GM21786 (cell line): ENCODE measurements at regions not wholly inside any gene's neighbourhood (a gene's known extent, or its start where the extent isn't known, plus 50 kb on each side); places are given as distances from the start of the nearest gene placed in this dataset.

Experiments
- ATAC-seq: cut with Tn5 transposase; IDR thresholded peaks from one replicate; pipeline ENCODE4 v1.9.1; 2021; ENCODE audit not compliant: unreplicated experiment

DNA sequence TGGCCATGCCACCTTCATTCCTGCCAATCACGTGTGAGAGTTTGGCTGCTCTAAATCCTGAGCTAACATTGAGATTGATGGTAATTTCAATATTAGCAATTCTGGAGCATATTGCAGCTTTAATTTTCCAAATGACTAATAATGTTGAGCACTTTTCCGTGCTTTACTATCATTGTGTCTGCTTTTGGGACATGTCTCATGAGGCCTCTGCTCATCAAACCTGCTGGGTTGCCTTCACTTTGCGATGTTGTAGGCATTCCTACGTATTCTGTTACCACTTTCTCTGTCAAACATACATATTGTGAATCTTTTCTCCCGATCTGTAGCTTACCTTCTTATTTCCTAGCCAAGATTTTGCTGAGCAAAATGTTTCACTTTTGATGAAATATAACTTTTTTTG, 466.6 kb downstream of the GALR1 start:
- ATAC-seq: no peak

DNA sequence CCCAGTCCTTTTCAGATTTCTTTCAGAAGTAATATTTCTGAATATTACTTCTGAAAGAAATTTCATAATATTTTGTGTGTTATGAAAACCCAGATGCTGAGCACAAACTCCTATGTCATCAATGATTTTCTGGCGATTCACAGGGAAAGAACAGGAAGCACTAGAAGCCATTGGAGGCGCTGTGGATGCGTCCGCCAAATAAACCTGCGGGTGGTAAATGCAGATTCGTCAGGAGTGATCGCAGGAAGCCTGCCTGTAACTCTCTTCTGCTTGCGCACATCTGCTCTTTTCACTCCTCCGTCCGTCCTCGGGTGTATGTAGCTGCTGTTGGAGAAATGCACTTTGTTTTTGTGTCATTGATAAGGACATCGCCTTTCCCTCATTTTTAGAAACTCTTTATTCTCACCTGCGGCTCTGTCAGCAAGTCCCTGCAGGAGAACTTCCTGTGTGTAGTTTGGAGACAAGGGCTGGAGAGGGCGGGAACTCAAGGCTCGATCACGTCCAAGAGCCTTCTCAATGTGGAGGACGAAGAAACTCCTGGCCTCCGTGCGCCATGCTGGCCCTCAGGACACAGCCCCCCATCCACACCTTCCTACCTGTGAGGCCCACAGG, 483.8 kb downstream of the GALR1 start:
- no peak for ATAC-seq

DNA sequence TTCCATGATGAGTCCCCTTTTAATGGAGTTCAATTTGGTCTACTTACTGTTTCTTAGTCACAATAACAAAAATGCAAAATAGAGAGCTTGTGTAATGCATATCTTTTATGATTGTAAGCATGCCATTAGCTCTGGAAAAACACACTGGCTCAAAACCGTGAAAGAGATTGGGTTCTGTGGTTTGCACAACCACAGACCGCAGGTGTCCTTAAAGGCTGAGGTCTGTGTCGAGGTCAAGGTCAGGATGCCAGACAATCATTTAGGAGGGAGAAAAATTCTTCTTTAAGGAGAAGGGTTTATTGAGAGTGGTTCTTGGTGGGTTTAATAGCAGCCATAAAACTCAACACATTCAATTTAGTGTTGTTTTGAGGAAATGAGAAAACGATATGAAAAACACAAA, 487.2 kb downstream of the GALR1 start:
- no peak for ATAC-seq

DNA sequence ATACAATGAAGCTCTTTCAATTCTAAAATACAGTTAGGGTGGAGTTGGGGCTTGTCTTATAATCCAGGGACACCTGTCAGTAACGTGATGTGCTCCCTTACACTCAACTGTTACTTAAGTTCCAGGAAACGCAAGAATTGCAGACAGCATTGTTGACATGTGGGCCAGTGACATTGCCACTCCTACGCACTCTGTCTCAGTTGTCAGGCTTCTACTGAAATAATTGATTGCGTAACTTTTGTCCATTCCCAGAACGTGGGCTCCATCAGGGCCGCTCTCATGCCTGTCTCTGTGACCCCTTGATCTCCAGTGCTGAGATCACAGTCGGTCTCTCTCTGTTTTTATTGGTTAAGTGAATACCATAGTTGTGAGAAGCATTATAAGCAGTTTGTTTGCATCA, 487.8 kb downstream of the GALR1 start:
- no peak for ATAC-seq

DNA sequence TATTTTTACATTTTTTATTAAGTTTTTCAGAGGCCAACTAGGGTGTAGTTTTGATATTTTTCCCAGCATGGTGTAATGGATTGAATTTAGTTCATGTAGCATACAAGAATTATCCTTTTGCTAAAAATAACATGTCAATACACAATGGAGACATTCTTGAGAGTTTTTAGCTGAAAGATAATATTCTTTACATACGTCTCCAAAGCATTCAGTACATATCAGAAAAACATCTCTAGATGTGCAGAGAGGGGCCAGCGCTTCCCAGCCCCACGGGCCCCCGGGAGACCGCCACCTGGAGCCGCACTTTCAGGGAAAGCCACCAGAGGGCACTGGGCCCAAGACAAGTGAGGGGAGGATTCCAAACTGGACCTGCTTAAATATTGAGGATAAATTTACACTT, 499.4 kb downstream of the GALR1 start:
- ATAC-seq: no peak

DNA sequence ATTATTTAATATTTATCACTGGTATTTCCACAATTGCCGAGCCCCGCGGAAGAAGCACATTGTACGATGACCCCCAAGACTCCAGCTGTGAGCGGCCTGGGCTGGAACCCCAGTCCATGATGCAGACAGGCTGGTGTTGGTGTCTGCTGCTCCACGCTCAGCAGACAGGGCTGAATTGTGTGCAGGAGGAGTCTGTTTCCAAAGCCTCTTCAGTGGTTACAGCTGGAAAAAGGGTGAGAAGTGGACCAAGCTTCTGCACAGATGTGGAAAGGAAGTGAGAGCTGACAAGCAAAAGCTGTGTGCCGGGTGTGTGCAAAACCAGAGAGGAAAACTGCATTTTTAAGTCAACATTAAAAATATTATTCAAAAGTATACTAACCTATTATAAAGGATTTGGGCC, 500.4 kb downstream of the GALR1 start:
- no peak for ATAC-seq

DNA sequence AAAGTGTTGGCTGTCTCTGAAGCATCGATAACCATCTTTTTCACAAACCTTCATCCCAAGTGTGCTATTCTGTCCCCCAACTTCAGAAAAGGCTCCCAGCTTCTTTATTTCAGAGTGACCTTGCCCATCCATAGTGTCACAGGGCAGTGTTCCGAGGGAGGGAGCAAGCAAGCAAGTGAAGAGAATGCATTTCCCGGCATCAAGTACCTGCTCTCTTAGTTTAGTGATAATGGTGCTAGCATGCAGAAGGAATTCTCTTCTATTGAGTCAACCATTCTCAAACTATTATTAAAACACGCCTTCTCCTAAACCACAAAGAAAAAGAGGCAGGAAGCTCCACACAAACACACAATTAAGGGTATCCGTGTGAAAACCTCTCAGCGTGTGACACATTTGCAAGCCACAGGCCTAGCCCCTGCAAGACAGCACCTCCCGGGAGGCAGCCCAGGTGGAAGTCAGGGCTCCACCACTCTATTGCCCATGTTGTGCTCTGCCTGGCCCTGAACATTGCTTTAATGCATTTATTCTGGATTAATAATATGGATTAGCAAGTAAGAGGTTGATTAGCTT, 504.9 kb downstream of the GALR1 start:
- no peak for ATAC-seq

DNA sequence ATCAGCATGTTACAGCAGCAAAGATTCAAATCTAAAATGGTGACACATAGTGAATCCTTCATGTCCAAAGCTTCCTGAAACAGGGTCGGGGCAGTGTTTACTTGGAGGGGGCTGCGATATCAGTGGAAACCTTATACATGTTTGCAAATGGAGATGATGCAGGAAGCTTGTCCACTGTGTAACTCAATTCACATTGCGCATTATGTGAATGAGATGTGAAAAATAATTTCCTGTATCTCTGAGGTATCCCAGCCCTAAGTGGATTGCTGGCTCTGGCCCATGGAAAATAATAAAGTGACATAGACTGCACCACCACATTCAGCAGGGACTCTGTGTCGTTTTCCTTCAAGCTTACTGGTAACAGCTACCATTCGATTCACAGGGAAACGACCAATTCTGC, 505.5 kb downstream of the GALR1 start:
- ATAC-seq: no peak

DNA sequence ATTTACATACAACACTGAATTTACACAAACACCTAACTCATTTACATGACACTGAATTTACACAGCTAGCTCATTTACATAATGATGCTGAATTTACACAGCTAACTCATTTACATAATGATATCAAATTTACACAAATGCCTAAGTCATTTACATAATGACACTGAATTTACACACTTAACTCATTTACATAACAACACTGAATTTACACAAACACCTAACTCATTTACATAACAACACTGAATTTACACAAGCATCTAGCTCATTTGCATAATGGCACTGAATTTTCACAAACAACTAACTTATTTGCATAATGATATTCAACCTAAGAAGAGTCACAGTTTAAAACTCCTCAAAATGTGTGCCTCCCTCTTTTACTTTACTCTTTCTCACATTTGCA, 511.7 kb downstream of the GALR1 start:
- no peak for ATAC-seq

DNA sequence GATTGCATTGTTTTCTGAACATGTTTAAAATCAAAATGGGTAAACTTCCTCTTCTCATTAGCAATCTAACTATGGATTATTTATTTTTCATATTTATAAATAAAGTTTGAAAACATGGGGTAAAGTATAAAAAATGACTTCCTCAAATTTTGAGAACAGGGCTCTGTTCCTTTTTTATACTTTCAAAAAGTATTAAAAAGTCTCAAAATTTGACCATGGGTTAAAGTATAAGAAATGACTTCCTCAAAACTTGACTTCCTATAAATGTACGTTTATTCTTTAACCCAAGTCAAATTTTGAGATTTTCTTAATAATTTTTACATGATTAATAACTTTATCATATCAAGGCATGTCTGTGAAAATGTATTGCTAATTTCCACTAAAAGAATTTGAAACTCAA, 512.4 kb downstream of the GALR1 start:
- ATAC-seq: no peak

DNA sequence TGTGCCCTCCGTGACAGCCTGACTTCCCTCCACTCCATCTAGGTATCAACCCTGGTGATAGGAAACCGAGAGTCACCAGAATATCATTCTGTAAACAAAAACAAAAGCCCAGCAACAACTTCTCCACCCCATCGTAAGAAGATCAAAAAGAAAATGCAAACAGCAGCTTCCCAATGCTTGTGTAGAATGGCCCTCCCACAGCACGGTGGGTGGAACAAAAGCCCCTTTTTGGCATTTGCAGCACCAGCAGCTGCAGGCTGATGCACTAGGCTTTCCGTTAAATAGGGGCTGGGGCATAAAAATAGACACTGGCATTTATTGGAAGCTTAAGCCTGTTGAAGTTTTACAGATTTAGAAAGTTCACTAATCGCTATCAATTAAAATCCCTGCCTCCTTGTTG, 513.0 kb downstream of the GALR1 start:
- ATAC-seq: no peak

DNA sequence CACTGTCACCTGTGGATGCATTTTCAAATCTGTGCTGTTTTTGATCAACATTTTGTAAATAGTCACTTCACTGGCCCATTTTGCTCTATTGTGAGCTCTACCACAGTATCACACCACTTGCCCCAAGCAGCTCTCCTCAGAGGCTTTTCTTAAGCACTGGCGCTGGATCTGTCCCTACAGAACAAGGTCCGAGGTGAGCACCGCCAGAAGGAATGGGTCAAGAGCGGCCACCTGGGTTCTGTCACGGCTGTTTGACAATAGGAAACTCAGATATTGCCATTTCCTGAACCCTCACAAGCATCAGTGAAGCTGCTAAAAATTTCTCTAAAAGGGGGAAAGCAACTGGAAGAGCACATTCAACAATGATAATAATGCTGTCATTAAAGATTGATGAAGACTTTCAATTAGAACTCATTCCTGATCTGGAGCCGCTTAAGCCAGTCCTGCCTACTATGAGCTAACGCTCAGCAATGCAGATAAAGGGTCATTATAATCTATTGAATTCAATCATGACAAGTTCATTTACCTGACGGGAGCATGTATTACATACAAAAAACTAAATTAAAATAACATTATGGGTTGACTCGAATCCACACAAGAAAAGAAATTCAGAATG, 514.0 kb downstream of the GALR1 start:
- no peak for ATAC-seq

DNA sequence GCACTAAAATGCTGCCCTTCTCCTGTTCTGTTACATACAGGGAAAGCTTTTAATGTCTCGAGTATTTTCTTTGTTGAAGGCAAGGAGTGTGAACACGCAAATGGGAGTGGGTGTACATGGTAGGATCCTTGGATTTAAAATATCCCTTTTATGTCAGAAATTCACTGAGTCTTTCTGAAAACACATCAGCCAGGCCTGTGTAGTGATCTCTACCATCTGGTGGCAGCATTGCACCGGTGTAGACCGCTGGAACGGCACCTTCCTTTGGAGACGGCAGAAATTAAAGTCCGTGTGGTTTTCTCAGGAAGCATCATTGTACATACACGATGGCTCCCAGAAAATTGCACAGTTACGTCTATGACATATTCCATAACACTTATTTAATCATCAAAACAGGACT, 515.8 kb downstream of the GALR1 start:
- ATAC-seq: no peak

DNA sequence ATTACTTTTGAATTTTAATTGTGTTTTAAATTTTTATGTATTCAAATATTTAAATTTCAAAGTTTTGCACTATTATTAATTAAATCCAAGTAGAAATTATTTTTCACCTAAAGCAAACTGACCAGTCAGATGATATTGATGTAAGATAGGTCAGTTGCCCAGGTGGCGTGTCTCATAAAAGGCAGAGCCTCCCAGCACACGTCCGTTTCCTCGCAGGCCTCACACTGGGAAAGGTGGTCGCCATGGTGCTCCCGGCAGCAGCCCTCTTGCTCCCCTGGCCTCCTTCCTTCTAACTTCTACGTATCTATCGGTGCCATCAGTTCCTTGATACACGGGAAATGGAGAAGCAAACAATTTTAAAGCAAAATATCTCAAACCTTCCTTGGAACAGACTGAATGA, 516.8 kb downstream of the GALR1 start:
- ATAC-seq: no peak

DNA sequence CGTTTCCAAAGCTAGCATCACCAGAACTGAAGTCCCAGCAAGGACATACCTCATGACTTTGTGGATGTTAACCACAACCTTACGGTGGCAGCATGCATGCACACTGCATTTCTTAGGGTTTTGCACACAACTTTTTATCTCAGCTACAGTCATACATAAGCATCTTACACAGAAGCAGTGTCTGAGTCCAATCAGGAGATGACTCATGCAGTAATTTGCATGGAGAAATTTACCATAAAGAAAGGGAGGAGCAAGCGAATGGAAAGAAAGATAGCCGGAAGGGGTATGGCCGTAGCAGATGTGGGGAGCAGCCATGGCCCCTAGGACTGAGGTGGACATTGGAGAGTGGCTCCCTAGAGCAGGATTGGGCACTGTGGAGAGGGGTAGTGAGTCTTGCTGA, 522.5 kb downstream of the GALR1 start:
- ATAC-seq: no peak

DNA sequence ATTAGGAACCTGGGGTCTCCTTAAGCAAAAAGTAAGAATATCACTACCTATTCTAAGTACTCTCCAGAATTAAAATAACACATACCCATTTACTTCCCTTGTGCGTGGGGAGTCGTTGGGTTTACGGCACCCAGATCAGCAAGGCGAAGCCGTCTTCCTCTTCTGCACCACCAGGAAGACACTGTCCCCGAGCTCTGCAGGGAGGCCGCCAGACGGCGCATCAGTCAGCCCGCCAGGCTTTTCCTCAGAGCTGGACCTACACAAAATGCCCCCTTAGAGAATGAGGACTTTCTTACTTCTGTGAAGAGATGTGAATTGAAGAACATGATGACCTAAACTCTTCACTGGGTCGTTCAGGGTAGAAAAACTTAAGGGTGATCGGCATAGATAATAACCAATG, 526.5 kb downstream of the GALR1 start:
- no peak for ATAC-seq

DNA sequence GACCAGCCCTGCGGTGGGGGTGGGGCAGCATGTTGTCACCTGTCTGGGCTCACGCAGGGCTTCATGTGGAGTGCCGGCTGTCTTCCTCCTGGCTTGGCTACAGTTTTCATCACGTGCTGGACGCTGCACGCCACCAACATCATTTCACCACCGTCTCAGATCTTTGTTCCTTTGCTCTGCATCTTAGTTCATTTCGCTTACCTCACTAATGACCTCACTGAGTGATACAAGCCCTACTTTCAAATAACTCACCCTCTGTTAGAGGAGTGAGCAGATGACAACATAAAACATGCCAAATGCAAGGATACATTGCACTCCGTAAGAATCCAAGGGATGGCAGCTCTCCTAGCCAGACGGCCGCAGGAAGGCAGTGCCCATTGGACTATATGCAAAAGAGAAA, 527.5 kb downstream of the GALR1 start:
- no peak for ATAC-seq

DNA sequence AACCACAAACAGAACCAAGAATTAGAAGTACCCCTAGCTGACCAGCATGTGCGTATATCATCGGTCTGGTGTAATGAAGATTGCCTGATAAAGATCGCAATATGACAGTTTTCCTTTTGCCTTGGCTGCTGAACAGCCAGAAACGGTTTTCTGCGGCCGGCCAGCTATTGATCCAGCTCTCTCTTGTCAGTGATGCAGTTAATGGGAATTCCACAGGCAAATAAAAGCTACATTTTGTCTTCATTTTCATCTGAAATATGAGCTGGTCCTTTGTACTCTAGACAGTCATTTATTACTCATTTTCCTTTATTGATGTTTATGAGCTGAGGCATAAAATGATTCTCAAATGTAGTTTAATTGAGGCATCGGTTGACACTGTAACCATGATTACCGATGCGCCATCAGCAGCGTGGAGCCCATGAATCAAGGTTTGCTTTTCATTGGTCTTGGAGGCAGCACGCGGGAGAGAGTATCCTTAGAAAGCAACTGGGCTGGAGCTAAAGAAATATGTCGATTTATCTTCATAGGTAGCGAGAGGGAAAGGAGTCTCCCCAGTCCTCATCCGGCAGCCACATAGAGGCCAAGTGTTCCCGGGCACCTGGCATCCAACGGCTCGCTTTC, 535.2 kb downstream of the GALR1 start:
- no peak for ATAC-seq

DNA sequence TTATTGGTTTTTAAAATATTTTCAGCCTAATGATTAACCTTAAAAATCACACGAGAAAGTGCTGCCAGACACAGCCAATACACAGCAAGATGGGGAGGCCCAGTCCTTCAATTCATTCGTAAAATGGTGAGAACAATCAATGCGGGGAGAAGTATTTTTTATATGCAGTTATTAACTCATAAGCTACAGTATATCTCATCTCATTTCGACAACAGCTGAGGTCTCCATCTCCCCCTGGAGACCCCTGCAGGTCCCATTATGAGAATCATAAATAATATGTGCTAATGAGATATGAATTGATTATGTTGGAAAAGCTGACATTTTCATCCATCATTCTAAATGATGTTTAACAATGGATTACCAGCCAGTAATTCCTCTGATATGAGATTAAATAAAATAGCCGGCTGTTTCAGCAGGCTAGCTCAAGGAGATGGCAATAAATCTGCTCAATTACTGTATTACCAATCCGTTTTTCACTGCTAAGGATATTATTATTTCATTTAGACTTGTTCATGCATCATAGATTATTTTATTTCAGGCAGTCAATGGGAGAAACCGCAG, 535.8 kb downstream of the GALR1 start:
- ATAC-seq: no peak

DNA sequence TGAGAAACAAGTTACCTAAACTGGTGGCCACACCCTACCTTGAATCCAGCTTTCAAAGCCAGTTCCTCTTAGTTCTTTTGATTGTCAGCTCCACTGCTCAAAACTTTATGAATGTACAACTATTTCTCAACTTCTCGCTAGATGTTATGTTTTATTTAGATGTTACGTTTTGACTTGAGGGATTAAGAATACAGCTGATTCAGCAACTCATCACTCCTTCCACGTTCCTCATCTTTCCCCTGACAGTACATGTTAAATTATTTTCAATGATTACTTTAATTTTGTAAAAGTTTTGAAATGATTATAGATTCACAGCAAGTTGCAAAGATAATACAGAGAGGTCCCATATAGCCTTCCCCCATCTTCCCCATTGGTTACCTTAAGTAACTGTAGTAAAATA, 553.4 kb downstream of the GALR1 start:
- ATAC-seq: no peak

DNA sequence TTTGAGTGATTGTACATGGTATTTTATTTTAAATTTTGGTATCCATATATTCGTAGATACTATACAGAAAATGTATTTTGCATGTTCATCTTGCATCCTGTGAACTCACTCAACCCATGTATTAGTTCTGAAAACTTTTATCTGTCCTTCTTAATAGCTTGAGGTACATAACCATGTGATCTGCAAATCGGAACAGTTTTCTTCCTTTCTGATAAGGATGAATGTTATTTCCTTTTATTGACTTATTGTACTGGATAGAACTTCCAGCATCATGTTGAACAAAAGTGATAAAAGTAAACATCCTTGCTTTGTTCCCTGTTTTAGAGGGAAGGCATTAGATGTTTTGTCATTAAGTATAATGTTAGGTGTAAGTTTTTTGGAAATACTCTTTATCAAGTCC, 554.7 kb downstream of the GALR1 start:
- ATAC-seq: no peak

DNA sequence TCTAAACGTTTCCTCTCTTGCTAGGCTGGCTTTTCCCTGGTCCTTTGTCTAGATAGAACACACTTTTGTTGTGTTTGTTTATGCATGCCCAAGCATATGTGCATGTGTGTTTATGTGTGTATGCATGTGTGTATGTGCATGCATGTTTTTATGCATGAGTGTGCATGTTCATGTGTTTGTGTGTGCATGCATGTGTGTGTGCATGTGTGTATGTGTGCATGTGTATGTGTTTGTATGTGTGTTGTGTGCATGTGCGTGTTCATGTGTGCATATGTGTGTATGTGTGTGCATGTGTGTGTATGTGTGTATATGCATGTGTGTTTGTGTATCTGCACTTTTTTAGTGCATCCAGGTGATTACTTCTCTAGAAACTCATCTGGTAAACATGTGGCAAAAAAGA, 558.0 kb downstream of the GALR1 start:
- no peak for ATAC-seq
